Peyer's patch (tissue), 4 donors: ENCODE measurements at regions not wholly inside any gene's neighbourhood (a gene's known extent, or its start where the extent isn't known, plus 50 kb on each side); places are given as distances from the start of the nearest gene placed in this dataset.

Source experiments
- DNase-seq, 3 donors: peaks; one replicate each; pipeline ENCODE4 v3.0.0-alpha.2; 2017 to 2019
- H3K27ac ChIP-seq, 4 donors: fragments of 200-600 bp; sonication (generic); one replicate each; pipeline ENCODE4 v1.5.1; 2016 to 2019
- H3K27me3 ChIP-seq, 2 donors: fragments of 200-600 bp; sonication (generic); one replicate each; pipeline ENCODE4 v1.5.1; 2019
- H3K36me3 ChIP-seq, 3 donors: fragments of 200-600 bp; sonication (generic); one replicate each; pipeline ENCODE4 v1.5.1; 2016 to 2019
- H3K4me1 ChIP-seq, 4 donors: fragments of 200-600 bp; sonication (generic); one replicate each; pipeline ENCODE4 v1.5.1; 2016 to 2019
- H3K4me3 ChIP-seq, 4 donors: fragments of 200-600 bp; sonication (generic); 1 replicate in 3 of 4; 2 replicates in 1 of 4; pipeline ENCODE4 v1.5.1; 2016 to 2019; ENCODE audit warnings: mild to moderate bottlenecking in 1 of 4
- H3K9me3 ChIP-seq, 4 donors: fragments of 200-600 bp; sonication (generic); one replicate each; pipeline ENCODE4 v1.5.1; 2016 to 2019; ENCODE audit warnings: mild to moderate bottlenecking in 1 of 4
- POLR2A ChIP-seq, 2 donors: fragments of 450-650 bp; IDR thresholded peaks; one replicate each; pipeline ENCODE4 v1.5.1; 2017; ENCODE audit warnings: antibody characterized with exemption in 2 of 2, mild to moderate bottlenecking in 2 of 2, moderate library complexity in 2 of 2
- TF ChIP-seq, protein P1 (sequence below), 6 experiments: fragments of 450-650 bp in 4 of 6; fragments of 200-600 bp in 2 of 6; sonication (generic) in 1 of 6; IDR thresholded peaks; one replicate each; pipeline ENCODE4 v1.5.1; 2017 to 2019; ENCODE audit warnings: antibody characterized with exemption in 6 of 6, mild to moderate bottlenecking in 3 of 6, moderate library complexity in 1 of 6

- no peak overlapping the region for H3K27ac ChIP-seq
- no peaks in the 10 kb centered on the region for H3K4me1 ChIP-seq
- DNase-seq: no peak
- TF ChIP-seq, protein P1, sequence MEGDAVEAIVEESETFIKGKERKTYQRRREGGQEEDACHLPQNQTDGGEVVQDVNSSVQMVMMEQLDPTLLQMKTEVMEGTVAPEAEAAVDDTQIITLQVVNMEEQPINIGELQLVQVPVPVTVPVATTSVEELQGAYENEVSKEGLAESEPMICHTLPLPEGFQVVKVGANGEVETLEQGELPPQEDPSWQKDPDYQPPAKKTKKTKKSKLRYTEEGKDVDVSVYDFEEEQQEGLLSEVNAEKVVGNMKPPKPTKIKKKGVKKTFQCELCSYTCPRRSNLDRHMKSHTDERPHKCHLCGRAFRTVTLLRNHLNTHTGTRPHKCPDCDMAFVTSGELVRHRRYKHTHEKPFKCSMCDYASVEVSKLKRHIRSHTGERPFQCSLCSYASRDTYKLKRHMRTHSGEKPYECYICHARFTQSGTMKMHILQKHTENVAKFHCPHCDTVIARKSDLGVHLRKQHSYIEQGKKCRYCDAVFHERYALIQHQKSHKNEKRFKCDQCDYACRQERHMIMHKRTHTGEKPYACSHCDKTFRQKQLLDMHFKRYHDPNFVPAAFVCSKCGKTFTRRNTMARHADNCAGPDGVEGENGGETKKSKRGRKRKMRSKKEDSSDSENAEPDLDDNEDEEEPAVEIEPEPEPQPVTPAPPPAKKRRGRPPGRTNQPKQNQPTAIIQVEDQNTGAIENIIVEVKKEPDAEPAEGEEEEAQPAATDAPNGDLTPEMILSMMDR (IDR thresholded peaks at IDR 0.05): no peak
- no peak for TF ChIP-seq POLR2A (IDR thresholded peaks at IDR 0.05)
- H3K36me3 ChIP-seq: no peaks in the 10 kb centered on the region
- H3K9me3 ChIP-seq: no peaks in the 10 kb centered on the region
- H3K27me3 ChIP-seq: no peaks in the 10 kb centered on the region
- H3K4me3 ChIP-seq: no peak overlapping the region
These were observed 925.0 kb upstream of the CHORDC1 start for GRCh38 chr11:91147885-91148284.

- Histone ChIP-seq H3K36me3 (no peaks in the 10 kb centered on the region), H3K4me1 (no peaks in the 10 kb centered on the region), H3K27ac (no peak overlapping the region), H3K27me3 (no peaks in the 10 kb centered on the region), H3K9me3 (no peaks in the 10 kb centered on the region), H3K4me3 (no peak overlapping the region)
- TF ChIP-seq, protein P1 (IDR thresholded peaks at IDR 0.05): no peak
- TF ChIP-seq POLR2A (IDR thresholded peaks at IDR 0.05): no peak
- no peak for DNase-seq
These were observed 918.8 kb upstream of the CHORDC1 start for GRCh38 chr11:91141655-91142054.

DNA sequence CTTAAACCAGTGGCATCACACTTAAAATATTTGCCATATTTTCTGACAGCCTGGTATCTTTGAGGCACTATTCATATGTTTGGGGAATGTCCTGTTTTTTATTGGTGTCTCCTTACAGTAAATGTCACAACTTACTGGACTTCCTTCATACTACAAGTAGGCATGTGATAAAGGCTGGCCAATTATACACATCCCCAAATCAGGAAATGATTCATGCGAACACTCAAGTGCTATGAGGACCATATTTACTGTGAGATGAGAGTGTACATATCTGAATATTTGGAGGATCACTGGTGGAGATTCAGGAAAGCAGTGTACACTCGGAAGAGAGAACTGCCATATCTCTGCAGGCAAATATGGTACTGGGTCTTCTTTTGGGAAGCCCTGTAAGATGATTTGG is 913.8 kb upstream of the CHORDC1 start:
- no peaks in the 10 kb centered on the region for H3K4me1 ChIP-seq
- no peaks in the 10 kb centered on the region for H3K9me3 ChIP-seq
- DNase-seq: no peak
- TF ChIP-seq POLR2A (IDR thresholded peaks at IDR 0.05): no peak
- TF ChIP-seq, protein P1 (IDR thresholded peaks at IDR 0.05): no peak
- no peaks in the 10 kb centered on the region for H3K27me3 ChIP-seq
- H3K27ac ChIP-seq: no peak overlapping the region
- no peak overlapping the region for H3K4me3 ChIP-seq
- H3K36me3 ChIP-seq: no peaks in the 10 kb centered on the region

- no peak overlapping the region for H3K4me3 ChIP-seq
- no peaks in the 10 kb centered on the region for H3K36me3 ChIP-seq
- H3K27me3 ChIP-seq: no peaks in the 10 kb centered on the region
- DNase-seq: no peak
- no peak for TF ChIP-seq POLR2A (IDR thresholded peaks at IDR 0.05)
- TF ChIP-seq, protein P1 (IDR thresholded peaks at IDR 0.05): no peak
- H3K4me1 ChIP-seq: no peaks in the 10 kb centered on the region
- no peak overlapping the region for H3K27ac ChIP-seq
- H3K9me3 ChIP-seq: no peaks in the 10 kb centered on the region
These were observed 910.5 kb upstream of the CHORDC1 start for GRCh38 chr11:91133361-91133760.

- no peaks in the 10 kb centered on the region for H3K4me1 ChIP-seq
- no peak overlapping the region for H3K27ac ChIP-seq
- H3K9me3 ChIP-seq: no peaks in the 10 kb centered on the region
- H3K27me3 ChIP-seq: no peaks in the 10 kb centered on the region
- H3K4me3 ChIP-seq: no peak overlapping the region
- H3K36me3 ChIP-seq: no peaks in the 10 kb centered on the region
- DNase-seq: no peak
- TF ChIP-seq, protein P1 (IDR thresholded peaks at IDR 0.05): no peak
- TF ChIP-seq POLR2A (IDR thresholded peaks at IDR 0.05): no peak
These were observed 906.7 kb upstream of the CHORDC1 start for GRCh38 chr11:91129596-91129995.

DNA sequence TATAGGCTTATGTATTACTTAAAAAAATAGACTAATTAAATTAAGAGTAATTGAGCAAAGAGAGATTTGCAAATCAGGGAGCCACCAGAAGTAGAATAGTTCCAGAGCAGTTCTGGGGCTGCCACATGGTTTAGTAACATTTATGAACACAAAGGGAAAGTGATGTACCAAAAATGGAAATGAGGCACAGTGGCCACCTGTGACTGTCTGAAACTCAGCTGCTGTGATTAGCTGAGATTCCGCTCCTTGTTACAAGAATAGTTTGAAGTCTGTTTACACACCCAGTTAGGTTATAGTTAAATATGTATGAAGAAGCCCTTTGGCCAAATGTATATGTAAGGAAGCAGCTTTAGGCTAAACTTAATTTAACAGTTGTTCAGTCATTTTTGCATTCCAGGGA is 901.5 kb upstream of the CHORDC1 start:
- TF ChIP-seq, protein P1 (IDR thresholded peaks at IDR 0.05): no peak
- TF ChIP-seq POLR2A (IDR thresholded peaks at IDR 0.05): no peak
- no peaks in the 10 kb centered on the region for H3K27me3 ChIP-seq
- H3K4me3 ChIP-seq: no peak overlapping the region
- H3K36me3 ChIP-seq: no peaks in the 10 kb centered on the region
- no peak overlapping the region for H3K27ac ChIP-seq
- DNase-seq: no peak
- H3K4me1 ChIP-seq: no peaks in the 10 kb centered on the region
- no peaks in the 10 kb centered on the region for H3K9me3 ChIP-seq
